ENCODE measurements at regions not wholly inside any gene's neighbourhood (a gene's known extent, or its start where the extent isn't known, plus 50 kb on each side); places are given as distances from the start of the nearest gene placed in this dataset.

GRCh38 chr5:73375949-73376348, 72.6 kb downstream of the FOXD1 start:
- intact Hi-C loops (cut with DNase I) = no loop called here
- DNase-seq (ENCODE audit: low spot score) = no peak

DNA sequence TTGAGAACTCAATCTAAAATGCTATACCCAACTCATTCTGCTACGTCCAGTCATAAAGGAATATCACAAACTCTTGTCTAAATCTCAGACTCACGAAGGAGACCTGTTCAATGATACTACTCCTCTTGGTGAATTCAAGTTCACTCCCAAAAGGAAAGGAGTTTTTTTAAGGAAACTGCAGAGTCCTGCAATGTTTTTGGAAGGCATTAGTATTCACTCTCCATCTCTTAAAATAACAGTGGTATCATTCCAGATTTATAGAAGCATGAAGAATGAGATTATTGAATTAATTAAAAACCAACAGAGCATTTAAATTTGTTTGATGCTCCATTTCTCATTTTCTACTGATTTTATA, 73.4 kb downstream of the FOXD1 start:
- intact Hi-C loops (cut with DNase I) = no loop called here
- no peak for DNase-seq (ENCODE audit: low spot score)

DNA sequence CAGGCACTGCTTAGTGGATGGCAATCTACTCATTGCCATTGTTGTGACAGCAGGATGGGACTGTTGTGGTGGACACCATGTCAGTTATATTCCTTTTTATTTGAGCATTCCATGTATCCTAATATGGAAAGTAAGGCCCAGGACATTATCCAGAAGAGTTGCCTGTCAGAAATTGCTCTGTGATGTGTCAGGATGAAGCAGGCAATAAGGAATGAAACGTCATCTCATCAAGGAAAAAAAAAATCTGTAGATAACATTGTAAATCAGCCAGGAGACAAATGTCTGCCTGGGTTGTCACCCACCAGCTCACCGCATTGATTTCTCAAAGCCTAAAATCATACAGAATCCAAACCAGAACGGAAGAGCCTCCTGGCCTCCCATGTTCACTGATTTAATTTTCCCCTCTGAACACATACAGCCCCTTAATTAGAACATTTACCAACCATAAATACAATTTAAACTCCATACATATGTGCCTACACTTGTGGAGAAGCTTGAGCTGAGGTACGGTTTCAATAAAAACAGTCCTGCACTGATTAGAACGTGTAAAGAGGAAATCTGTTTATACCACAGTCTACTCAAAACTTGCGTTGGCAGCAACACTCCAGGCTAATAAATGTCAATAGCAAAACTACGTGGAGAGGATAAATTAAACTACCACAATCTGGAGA, 73.9 kb downstream of the FOXD1 start:
- no peak for DNase-seq (ENCODE audit: low spot score)
- intact Hi-C loops (cut with DNase I) = no loop called here

GRCh38 chr5:73373814-73374510, 74.6 kb downstream of the FOXD1 start:
- intact Hi-C loops (cut with DNase I) = no loop called here
- DNase-seq (ENCODE audit: low spot score) = no peak

DNA sequence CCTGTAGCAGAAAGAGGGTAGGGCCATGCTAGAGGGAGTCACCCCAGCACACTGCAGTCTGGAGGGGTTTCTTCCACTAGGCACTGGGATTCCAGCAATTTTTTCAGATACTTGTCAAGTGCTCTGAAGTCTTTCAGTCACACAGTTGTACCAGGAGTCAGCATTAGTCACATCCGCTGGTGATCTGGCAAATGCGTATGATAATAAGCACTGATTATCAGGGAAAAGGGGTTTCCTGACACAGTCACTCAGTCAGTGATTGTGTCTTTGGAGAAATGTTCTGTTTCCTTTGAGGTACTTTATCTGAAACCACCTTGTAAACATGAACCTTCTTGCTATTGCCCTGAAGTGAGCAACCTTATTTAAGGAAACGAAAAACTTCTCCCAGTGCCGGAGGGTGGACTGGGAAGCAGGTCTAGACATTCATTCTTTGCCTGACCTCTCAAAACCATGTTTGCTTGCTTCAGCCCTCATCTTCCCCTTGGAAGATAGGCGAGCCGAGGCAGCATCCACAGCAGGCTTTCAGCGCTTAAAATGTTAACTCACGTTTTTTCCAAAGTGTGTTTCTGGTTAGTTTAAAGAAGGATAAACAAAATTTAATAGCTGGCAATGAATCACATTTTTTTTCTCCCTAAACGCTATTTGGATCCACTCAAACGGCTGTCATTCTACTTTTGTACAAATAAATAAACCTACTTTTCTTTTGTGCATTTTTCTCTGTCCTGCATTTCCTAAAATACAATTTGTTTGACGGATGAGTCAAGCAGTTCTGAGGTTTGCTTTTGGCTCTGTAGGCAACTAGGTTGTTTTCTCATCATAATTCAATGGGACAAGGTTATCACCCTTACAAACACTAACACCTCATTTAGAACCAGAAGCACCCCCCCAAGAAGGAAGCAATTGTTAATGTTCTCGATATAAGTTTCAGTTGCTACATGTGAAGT, 77.7 kb downstream of the FOXD1 start:
- no peak for DNase-seq (ENCODE audit: low spot score)
- intact Hi-C loops (cut with DNase I) = no loop called here

DNA sequence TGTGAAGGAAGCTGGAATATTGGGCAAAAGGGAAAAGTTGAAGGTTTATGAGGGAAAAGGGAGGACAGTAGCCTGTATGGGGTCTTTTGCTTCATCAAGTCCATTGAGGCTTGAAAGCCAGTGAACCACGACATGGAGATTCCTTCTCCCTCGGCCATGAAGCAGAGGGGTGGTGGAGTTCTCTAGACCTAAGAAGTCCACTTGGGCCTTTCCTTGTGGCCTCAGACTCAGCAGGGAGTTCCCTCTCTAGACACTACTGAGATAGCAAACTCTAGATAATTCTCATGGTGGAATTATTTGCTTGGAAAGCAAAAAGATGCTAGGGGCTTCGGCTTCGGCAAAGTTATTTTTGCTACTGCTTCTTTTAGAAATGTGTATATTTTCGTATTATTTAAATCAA, 78.5 kb downstream of the FOXD1 start:
- intact Hi-C loops (cut with DNase I) = no loop called here
- no peak for DNase-seq (ENCODE audit: low spot score)

DNA sequence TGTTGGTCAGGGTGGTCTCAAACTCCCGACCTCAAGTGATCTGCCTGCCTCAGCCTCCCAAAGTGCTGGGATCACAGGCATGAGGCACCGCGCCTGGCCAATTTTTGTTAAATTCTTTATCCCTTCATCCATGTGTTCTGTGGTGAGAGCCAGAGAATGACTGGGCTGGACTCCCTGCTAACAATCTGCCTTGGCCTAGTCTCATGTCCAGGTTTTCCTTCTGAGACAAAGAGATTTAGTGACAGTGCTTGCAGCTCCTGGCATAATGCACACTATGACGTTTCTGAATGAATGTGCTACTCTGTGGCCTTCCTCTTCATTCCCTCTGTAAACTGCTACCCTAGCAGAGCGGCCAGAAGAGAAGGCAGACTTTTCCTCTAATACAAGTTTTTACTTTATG, 79.3 kb downstream of the FOXD1 start:
- intact Hi-C loops (cut with DNase I) = no loop called here
- DNase-seq (ENCODE audit: low spot score) = no peak

DNA sequence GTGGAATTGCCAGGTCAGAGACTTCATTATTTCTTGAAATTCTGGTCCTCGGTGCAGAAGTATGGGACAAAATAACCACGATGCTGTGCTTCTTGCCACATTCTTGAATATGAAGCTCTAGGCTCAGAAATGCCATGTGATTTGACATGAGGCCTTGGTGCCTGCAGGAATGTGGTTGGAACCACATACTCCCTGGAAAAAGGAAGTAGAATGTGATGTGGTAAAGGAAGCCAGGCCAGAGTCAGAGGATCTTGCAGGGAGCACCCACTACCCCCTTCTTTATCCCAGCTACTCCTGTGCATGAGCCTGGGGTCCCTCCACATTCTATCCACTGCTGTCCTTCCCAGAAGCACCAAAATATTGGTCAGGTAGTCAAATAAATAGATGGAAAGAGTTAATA, 80.9 kb downstream of the FOXD1 start:
- no peak for DNase-seq (ENCODE audit: low spot score)
- intact Hi-C loops (cut with DNase I) = no loop called here

DNA sequence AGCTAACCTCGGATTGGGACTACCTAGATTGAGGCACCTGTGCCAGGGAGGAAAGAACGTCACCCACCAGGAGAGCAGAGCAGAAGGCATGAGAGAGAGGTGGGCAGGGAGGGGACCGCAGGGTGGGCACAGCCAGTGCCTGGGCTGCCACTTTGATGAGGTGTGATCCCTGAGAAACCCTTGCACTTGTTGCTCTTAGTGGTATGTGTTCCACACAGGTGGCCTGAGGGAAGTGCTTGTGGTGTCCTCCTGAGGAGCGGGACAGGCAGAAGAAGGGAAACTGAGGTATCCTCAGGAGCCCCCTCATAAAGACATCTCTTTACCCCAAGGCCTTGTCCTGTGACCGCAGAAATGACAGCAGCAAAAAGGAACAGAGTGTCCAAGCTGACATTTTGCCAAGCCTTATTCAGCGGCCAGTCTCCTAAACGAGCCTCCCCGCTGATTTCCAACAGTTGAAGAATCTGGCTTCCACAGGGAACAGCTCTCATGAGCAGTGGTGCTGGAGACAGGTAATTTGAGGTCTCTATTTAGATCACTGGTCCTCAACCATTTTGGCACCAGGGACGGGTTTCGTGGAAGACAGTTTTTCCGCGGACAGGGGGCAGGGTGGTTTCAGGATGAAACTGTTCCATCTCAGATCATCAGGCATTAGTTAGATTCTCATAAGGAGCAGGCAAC, 82.4 kb downstream of the FOXD1 start:
- DNase-seq (ENCODE audit: low spot score) = no peak
- intact Hi-C loops (cut with DNase I) = no loop called here

DNA sequence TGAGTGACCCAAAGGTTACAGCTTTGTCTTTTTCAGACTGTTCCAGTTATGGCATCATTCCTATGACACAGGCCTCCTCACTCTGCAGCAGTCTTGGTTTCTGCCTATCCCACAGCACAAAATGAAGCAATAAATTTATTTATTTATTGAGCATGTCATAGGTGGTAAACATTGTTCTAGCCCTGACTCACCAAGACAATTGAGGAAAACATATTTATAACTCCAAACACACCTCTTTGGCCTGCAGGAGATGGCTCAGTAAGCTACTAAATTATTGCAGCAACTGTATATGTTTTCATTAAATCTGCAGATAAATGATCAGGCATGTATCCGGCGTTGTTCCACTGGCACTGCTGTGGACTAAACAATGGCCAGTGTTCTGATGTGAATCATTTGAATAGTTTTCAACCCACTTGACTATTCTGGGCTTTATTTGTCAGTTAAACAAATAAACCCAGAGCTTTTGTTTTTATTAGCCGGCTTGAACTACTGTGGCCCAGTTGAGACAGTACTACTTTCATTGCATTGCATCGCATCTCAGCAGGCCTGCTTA, 83.2 kb downstream of the FOXD1 start:
- no peak for DNase-seq (ENCODE audit: low spot score)
- intact Hi-C loops (cut with DNase I) = no loop called here

GRCh38 chr5:73363911-73364730, 84.5 kb downstream of the FOXD1 start:
- intact Hi-C loops (cut with DNase I) = no loop called here
- no peak for DNase-seq (ENCODE audit: low spot score)

GRCh38 chr5:73359395-73359794, 89.2 kb downstream of the FOXD1 start:
- no peak for DNase-seq (ENCODE audit: low spot score)
- intact Hi-C loops (cut with DNase I) = no loop called here

GRCh38 chr5:73358366-73358765, 90.2 kb downstream of the FOXD1 start:
- DNase-seq (ENCODE audit: low spot score) = no peak
- intact Hi-C loops (cut with DNase I) = no loop called here

- no peak for DNase-seq (ENCODE audit: low spot score)
- intact Hi-C loops (cut with DNase I) = no loop called here
Measured at GRCh38 chr5:73357576-73357975, 91.0 kb downstream of the FOXD1 start.

- intact Hi-C loops (cut with DNase I) = no loop called here
Measured at GRCh38 chr5:73355108-73355507, 93.5 kb downstream of the FOXD1 start.

GRCh38 chr5:73354406-73354805, 94.2 kb downstream of the FOXD1 start:
- intact Hi-C loops (cut with DNase I) = no loop called here
- DNase-seq (ENCODE audit: low spot score) = no peak

More at GRCh38 chr5:73355108-73355507, 93.5 kb downstream of the FOXD1 start:
- DNase-seq (ENCODE audit: low spot score) = no peak

DNA sequence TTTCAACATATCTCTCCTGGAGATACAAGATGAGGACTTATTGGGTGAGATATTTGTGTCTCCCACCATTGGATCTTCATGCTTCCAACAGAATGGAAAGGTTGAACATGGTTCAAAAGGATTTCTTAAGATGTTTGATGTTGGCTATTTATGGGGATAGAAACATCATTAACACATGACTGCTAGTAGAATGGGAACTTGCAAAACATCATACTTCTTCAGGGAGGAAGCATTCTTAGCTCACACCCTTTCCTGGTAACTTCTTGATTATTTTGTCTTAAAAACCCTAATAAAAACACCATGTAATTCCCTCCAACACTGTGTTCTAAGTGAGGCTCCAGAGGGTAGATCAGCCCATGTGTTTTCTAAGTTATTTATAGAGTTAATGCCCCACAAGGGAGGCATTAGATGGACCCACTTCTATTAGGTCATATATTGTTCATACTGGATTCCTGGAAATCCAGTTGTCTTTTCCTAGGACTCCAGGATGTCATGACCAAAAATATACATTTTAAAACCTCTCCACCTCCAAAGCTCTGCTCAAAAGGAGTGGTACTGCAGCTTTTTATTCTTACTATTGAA, 95.8 kb downstream of the FOXD1 start:
- intact Hi-C loops (cut with DNase I) = no loop called here
- no peak for DNase-seq (ENCODE audit: low spot score)

GRCh38 chr5:73352243-73352642, 96.3 kb downstream of the FOXD1 start:
- no peak for DNase-seq (ENCODE audit: low spot score)
- intact Hi-C loops (cut with DNase I) = no loop called here

DNA sequence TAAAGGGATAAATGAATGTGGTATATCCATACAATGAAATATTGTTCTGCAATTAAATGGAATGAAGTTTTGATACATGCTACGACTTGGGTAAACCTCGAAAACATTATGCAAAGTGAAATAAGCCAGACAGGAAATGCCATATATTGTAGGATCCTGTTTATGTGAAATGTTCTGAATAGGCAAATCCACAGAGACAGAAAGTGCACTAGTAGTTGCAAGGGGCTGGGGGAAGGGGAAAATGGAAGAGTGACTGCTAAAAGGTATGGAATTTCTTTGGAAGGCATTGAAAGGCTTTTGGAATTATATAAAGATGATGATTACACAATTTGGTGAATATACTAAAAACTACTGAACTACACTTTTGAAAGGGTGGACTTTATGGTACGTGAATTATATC, 97.0 kb downstream of the FOXD1 start:
- no peak for DNase-seq (ENCODE audit: low spot score)
- intact Hi-C loops (cut with DNase I) = no loop called here

Data from cardiac septum (tissue), 1 donor.